ENCODE measurements at regions not wholly inside any gene's neighbourhood (a gene's known extent, or its start where the extent isn't known, plus 50 kb on each side); places are given as distances from the start of the nearest gene placed in this dataset.

DNA sequence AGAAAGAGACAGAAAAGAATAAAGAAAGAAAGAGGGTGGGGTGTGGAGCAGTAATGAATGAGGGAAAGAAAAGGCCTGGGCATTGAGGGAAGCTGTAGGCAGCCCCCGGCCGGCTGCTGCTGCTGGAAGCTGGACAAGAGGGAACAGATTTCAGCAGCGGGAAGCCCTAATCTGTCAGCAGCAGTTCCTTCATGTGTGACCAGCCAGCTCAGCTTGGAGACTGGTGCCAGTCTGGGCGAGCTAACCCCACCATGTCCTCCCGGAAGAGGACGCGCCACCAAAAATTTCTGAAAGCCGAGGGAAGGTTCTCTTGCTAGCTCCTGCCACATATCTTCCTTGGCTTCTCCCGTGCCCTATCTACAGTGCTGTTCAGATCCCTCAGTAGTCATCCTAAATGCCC is 236.8 kb downstream of the GRIN2B start:
- TF ChIP-seq, protein P1, sequence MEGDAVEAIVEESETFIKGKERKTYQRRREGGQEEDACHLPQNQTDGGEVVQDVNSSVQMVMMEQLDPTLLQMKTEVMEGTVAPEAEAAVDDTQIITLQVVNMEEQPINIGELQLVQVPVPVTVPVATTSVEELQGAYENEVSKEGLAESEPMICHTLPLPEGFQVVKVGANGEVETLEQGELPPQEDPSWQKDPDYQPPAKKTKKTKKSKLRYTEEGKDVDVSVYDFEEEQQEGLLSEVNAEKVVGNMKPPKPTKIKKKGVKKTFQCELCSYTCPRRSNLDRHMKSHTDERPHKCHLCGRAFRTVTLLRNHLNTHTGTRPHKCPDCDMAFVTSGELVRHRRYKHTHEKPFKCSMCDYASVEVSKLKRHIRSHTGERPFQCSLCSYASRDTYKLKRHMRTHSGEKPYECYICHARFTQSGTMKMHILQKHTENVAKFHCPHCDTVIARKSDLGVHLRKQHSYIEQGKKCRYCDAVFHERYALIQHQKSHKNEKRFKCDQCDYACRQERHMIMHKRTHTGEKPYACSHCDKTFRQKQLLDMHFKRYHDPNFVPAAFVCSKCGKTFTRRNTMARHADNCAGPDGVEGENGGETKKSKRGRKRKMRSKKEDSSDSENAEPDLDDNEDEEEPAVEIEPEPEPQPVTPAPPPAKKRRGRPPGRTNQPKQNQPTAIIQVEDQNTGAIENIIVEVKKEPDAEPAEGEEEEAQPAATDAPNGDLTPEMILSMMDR (conservative IDR thresholded peaks at IDR 0.05; ENCODE audit: low read length): no peak
- no peak for TF ChIP-seq EZH2phosphoT487 (IDR thresholded peaks at IDR 0.05; ENCODE audit: borderline replicate concordance, low read depth, low read length)
